GM19238 (cell line): ENCODE measurements at regions not wholly inside any gene's neighbourhood (a gene's known extent, or its start where the extent isn't known, plus 50 kb on each side); places are given as distances from the start of the nearest gene placed in this dataset.
"Not testable (repeated sequence)": the region's sequence is repeated elsewhere in the genome, so short reads cannot be mapped to it uniquely, and the experiment has no call there.

ENCODE experiments used
- DNase-seq: peaks from one replicate; pipeline ENCODE4 v3.0.0; 2011; ENCODE audit warnings: low spot score; ENCODE audit not compliant: insufficient read length

DNA sequence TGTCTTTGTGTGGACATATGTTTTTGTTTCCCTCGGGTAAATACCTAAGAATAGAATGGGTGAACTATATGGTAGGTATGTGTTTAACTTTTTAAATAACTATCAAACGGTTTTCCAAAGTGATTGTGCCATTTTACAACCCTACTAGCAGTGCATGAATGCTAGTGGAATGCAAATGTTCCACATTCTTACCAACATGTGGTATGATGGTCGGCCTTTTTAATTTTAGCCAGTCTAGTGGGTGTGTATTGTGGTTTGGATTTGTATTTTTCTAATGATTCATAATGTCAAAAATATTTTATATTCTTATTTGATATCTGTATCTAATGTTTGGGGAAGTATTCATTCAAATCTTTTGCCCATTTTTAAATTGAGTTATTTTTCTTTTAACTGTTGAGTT lies 68.2 kb upstream of the SMAD3 start:
- no peak for DNase-seq

DNA sequence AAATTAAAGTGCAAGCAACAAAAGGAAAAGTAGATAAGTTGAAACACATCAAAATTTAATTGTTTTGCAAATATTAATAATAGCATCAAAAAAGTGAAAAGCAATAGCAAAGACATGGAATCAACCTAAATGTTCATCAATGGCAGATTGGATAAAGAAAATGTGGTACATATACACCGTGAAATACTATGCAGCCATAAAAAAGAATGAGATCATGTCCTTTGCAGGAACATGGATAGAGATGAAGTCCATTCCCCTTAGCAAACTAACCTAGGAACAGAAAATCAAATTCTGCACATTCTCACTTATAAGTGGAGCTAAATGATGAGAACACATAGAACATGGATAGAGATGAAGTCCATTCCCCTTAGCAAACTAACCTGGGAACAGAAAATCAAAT lies 67.2 kb upstream of the SMAD3 start:
- DNase-seq = not testable (repeated sequence)

DNA sequence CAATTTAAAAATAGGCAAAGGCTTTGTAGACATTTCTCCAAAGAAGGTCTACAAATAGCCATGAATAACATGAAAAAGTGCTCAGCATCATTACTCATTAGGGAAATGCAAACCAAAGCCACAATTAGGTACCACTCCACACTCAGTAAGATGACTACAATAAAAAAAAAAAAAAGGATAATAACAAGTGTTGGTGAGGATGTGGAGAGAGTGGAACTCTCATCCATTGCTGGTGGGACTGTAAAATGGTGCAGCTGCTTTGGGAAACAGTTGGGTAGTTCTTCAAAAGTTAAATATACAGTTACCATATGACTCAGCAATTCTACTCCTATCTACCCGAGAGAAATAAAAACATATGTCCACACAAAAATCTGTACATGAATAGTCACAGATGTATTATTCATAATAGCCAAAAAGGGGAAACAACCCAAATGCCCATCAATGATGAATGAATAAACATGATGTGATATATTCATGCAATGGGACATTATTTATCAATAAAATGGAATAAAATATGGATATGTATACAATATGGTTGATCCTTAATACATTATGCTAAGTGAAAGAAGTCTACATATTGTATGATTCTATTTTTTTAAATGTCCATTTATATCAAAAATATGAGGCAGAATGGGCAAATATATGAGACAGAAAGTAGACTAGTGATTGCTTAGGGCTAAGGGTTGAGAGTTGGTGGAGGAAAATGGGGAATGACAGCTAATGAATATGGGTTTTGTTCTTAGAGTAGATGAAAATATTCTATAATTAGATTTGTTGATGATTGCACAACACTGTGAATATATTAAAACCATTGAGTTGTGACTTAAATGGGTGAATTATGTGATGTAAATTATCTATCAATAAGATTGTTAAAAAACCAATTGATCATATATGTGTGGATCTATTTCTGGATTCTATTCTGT lies 66.1 kb upstream of the SMAD3 start:
- no peak for DNase-seq

DNA sequence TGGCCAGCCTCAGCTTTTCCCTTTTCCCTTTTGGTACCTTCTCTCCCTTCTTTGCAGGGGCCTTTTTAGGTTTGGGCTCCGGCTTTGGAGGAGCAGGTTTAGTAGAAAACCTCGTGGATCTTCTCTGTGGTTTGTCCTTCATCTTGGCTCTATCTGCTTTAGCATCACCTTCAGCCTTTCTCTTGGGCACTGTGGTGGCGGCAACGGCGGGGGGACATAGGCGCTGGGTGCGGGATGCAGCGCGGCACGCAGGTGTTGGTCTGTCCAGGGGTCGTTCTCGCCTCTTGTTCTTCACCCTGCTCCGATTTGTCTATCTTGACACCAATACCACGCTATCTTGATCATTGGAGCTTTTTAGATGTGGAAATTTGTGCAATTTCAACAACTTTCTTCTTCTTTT lies 64.5 kb upstream of the SMAD3 start:
- DNase-seq = no peak

DNA sequence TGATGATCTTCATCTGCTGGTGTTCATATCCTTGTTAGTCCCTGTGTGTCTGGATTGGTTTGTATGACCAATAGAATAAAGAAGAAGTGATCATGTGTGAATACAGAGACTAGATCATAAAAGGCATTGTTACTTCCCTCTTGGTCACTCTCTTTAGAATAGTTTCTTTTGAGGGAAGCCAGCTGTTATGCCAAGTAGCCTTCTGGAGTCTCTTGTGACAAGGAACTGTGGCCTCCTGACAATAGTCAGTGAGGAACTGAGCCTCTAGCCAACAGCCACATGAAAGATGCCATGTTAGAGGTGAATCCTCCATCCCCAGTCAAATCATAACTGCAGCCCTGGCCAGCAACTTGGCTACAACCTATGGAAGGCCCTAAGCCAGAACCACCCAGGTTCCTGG lies 63.0 kb upstream of the SMAD3 start:
- DNase-seq = no peak

DNA sequence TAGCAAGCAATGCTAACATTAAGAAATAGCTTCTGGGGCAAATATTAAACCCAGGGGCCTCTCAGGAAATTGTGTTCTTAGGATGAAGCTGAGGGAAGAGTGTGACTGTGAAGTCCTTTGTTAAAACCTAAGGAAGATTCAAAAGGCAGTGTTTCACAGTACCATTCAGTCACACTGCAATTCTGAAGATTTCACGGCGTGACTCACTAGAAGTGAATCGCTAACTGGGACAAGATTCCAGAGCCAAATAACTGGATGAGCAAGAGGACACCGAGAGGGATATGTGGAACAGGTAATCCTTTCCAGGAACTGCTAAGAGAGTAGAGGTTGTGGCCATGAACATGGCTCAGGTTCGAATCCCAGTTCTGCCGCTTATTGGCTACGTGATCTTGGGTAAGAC lies 61.8 kb upstream of the SMAD3 start:
- no peak for DNase-seq

DNA sequence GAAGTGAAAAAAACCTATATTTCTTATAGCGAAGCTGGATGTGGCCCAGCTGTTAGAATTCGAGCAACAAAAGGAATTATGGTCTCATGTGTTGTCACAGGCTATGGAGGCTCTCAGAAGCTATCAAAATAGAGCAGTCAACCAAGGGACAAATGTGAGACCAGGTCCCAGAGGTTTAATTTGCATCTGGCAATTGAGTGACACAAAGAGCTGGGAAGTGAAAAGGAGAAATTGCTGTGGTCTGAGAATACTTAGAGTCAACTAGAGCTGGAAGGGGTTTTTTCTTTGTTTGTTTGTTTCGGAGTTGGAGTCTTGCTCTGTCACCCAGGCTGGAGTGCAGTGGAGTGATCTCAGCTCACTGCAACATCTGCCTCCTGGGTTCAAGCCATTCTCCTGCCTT lies 61.3 kb upstream of the SMAD3 start:
- no peak for DNase-seq

DNA sequence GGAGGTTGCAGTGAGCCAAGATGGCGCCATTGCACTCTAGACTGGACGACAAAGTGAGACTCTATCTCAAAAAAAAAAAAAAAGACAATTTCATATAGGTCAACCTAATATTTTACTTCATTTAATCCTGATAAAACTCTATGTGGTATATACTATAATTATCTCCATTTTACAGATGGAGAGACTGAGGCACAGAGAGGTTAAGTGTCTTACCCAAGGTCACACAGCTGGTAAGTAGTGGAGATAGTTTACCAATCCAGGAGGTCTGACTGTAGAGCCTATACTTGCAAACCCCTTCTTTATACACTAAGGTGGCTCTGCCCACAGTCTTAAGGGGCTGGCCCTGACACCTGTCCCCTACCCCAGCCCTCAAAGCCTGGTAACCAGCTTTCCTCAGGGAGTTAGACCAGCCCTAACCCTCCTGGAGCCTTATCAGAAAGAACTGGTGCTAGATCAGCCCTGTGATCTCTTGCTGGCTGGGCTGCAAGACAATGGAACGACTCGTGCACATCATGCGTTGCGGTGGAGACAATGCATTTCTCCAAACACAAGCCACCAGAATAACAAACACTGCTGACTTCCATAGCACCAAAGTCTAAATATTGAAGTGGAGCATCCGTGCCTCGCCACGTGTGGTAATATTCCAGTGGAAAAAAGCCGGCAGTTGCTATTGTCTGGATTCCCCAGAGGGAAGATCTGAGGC lies 60.0 kb upstream of the SMAD3 start:
- no peak for DNase-seq

DNA sequence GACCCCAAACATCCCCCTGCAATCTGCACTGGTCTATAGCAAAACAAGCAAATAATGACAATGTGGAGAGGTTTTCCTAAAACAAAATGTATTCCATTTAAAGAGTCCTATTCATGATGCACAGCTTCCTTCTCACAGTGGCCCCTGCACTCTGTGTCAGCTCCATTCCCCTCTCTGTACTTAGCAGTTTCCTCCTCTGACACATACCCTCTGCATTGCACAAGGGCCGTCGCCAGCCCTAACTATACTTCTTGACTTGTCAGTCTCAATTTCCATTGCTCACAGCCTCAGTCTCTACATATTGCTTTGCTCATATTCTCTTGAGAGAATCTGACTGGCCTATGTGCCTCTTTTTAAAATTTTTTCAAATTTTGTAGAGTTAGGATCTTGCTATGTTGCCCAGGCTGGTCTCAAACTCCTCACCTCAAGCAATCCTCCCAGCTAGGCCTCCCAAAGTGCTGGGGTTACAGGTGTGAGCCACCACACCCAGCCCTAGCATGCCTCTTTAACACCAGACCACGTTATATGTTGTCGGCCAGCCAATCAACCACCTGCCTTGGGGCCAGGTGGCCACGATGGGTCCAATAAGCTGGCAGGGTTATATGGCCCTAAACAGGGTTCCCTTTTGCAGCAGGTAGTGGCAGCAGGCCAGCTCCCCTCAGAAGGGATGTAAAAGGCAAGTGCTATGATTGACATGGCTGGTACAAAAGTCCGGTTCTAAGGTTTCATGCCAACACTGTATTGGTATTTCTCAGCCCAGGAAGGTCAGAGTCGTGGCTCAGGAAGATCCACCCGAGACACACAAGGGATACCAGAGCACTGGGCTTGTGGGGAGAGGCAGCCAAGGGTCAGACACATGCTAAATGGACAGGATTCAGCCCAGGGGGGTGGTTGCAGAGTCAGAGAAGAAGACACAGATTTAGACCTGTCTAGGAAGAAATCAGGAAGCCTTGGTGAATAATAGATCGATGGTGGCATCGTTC lies 59.0 kb upstream of the SMAD3 start:
- DNase-seq = no peak

DNA sequence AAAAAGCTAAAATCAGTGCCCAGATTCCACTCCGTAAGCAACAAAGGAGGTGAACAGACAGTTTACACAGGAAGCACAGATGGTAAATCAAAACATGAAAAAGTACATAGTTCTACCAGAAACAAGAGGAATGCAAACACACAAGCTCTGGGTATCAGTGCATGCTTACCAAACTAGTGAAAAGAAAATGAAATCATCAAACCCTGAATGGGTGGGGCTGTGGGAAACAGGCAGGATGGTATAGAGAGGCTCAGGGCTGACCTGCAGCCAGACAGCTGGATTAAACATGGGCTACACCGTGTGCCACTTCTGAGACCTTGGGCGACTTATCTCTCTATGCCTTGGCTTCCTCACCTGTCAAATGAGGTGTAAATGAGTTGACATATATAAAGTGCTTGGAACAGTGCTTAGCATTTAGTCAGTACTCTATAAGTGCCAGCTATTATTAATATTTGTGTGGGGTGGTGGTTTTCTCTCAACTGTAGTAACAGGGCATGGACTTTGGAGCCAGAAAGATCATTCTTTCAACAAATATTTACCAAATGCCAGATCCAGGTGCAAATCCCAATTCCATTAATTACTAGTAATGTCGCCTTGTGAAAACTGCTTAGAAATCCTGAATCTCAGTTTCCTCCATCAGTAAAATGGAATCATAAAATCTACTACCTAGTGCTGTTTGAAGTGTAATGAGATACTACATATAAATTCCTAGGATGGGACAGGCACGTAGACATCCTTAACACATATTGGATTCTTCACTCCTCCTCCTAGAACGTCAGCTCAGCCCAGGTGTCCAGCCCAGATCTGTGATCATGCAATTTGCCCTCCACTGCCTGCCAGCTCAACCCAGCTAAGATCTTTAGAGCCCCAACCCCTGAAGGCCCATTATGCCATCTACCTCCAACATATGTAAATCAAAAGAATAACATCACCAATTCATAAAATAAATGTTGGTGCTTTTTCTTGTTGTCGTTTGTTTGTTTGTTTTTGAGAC lies 55.5 kb upstream of the SMAD3 start:
- DNase-seq = no peak

DNA sequence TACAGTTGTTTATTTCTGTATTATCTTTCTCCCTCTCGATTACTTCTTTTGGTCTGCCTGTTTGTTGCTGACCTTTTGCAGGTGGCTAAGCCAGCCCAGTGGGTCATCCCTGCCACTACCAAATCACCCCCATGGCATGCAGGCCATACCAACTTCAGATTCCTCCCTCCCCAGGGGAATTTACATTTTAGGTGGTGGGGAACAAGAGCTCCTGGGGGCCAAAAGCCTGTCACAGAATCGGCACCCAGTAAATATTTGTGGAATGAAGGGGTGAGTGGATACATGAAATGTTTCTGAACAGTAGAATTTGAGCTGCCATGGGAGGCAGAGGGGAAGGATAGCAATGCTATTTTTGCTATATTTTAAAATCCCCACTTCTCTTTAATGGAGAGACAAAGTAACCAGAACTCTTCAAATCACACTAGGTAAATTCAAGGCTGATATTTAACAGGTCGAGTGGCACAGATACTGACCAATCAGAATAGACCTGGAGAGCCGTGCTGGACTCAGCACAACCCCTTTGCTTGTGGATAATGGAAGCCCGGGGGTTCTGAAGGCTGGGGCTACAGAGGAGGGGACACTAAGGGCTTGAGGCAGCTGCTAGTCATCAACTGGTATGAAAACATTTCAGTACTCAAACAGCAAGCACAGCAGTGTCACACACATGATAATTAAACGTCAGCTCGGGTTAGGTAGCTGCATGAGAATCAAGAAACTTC lies 54.3 kb upstream of the SMAD3 start:
- no peak for DNase-seq

DNA sequence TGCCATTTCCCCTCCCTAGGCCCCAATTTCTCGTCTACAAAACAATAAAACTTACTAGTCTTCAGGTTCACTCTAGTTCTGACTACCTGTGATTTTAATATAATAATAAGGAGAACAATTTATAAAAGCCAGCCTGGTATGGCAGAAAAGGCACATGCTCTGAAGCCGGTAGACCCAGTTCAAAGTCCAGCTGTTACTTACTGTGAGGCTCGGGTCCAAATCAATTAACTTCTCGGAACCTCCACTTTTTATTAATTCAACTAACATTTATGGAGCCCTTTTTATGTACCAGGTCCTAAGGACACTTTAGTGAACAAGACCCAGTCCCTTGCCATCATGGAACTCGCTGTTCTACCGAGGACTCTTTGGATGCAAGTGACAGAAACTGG lies 53.8 kb upstream of the SMAD3 start:
- DNase-seq = no peak

DNA sequence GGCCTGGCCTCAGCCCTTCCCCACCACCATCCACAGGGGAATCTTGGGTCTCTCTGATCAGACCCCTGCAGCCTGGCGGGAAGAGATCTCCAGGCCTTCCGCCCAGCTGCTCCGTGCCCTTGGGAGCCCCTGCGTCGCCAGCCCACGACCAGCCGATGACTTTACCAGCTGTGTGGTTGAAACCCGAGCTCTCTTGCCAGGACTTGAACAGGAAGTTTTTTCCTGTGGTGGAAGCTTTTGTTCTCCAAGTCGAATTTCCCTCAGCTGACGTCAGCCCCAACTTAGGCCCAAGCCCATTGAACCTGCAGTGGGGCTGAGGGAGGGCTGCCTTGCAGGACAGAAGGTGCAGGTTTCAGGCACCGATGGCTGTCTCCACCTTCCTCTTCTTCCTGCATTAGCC lies 51.7 kb upstream of the SMAD3 start:
- no peak for DNase-seq
